Liver (tissue), 3 donors: ENCODE measurements at regions not wholly inside any gene's neighbourhood (a gene's known extent, or its start where the extent isn't known, plus 50 kb on each side); places are given as distances from the start of the nearest gene placed in this dataset.

Experiments used
- CTCF ChIP-seq: fragments of 150-350 bp; IDR thresholded peaks from 2 replicates; pipeline ENCODE4 v1.5.1; 2017; ENCODE audit warnings: improper control_type of control experiment, low read depth, low read length; ENCODE audit not compliant: missing input control
- FOXA1 ChIP-seq: IDR thresholded peaks from 2 replicates; pipeline ENCODE4 v1.6.1; 2016; ENCODE audit warnings: antibody characterized with exemption
- JUND ChIP-seq, 2 donors: IDR thresholded peaks; 2 replicates each; pipeline ENCODE4 v1.6.1; 2016; ENCODE audit warnings: antibody characterized with exemption in 2 of 2
- TAF1 ChIP-seq: conservative IDR thresholded peaks from 2 replicates; pipeline ENCODE4 v1.6.1; 2016; ENCODE audit warnings: antibody characterized with exemption, mild to moderate bottlenecking
- donor health status: healthy.
- donor health status: healthy.

- TF ChIP-seq CTCF, result no peak
- TF ChIP-seq FOXA1, result no peak
- TF ChIP-seq JUND (IDR thresholded peaks at IDR 0.05), result no peak
- TF ChIP-seq TAF1, result no peak
Observed at GRCh38 chr12:97875064-97875463, 412.5 kb downstream of the RMST start.
